Dermis blood vessel endothelial cell (primary cell): ENCODE measurements at regions not wholly inside any gene's neighbourhood (a gene's known extent, or its start where the extent isn't known, plus 50 kb on each side); places are given as distances from the start of the nearest gene placed in this dataset.

Source experiments
- DNase-seq: peaks from one replicate; pipeline ENCODE4 v3.0.0; 2010

- no peak for DNase-seq
Observed at GRCh38 chr2:198698230-198698629, 759.5 kb downstream of the SATB2 start.

- DNase-seq: no peak
Observed at GRCh38 chr2:198697794-198698193, 759.9 kb downstream of the SATB2 start.

- DNase-seq: no peak
Observed at GRCh38 chr2:198697218-198697617, 760.5 kb downstream of the SATB2 start.

GRCh38 chr2:198695879-198696278 is 761.9 kb downstream of the SATB2 start:
- DNase-seq: no peak

- DNase-seq: no peak
Observed at GRCh38 chr2:198692907-198693510, 764.7 kb downstream of the SATB2 start.

- DNase-seq: no peak
Observed at GRCh38 chr2:198691236-198691635, 766.5 kb downstream of the SATB2 start.

GRCh38 chr2:198664321-198664720 is 793.4 kb downstream of the SATB2 start:
- DNase-seq: no peak

GRCh38 chr2:198662905-198663304 is 794.8 kb downstream of the SATB2 start:
- no peak for DNase-seq

GRCh38 chr2:198660501-198660900 is 797.2 kb downstream of the SATB2 start:
- no peak for DNase-seq

- DNase-seq: no peak
Observed at GRCh38 chr2:198659096-198659870, 798.5 kb downstream of the SATB2 start.

GRCh38 chr2:198657512-198658121 is 800.1 kb downstream of the SATB2 start:
- no peak for DNase-seq

- DNase-seq: no peak
Observed at GRCh38 chr2:198656869-198657268, 800.9 kb downstream of the SATB2 start.

- no peak for DNase-seq
Observed at GRCh38 chr2:198654646-198655045, 803.1 kb downstream of the SATB2 start.

- no peak for DNase-seq
Observed at GRCh38 chr2:198653311-198653710, 804.4 kb downstream of the SATB2 start.

GRCh38 chr2:198652461-198652860 is 805.3 kb downstream of the SATB2 start:
- DNase-seq: no peak

GRCh38 chr2:198645816-198646215 is 811.9 kb downstream of the SATB2 start:
- no peak for DNase-seq

GRCh38 chr2:198641161-198641560 is 816.6 kb downstream of the SATB2 start:
- DNase-seq: no peak

GRCh38 chr2:198640463-198640862 is 817.3 kb downstream of the SATB2 start:
- no peak for DNase-seq

- no peak for DNase-seq
Observed at GRCh38 chr2:198639580-198639979, 818.2 kb downstream of the SATB2 start.

GRCh38 chr2:198638577-198638976 is 819.2 kb downstream of the SATB2 start:
- DNase-seq: no peak

GRCh38 chr2:198630384-198630783 is 826.0 kb downstream of the PLCL1 start:
- DNase-seq: no peak

- no peak for DNase-seq
Observed at GRCh38 chr2:198628596-198628995, 824.2 kb downstream of the PLCL1 start.

- DNase-seq: no peak
Observed at GRCh38 chr2:198622986-198623730, 818.8 kb downstream of the PLCL1 start.
